DMS79 treated with DMSO at 0.1 percent for 48 hours (cell line): ENCODE measurements at regions not wholly inside any gene's neighbourhood (a gene's known extent, or its start where the extent isn't known, plus 50 kb on each side); places are given as distances from the start of the nearest gene placed in this dataset.
A peak's percentile ranks its signal among the peaks of the same experiment; 100 is the strongest.

Experiments used
- DNase-seq: peaks from one replicate; lab custom pipeline; 2025; lab: John Stamatoyannopoulos, UW

- no peak for DNase-seq
Measured at GRCh38 chr20:37598100-37598543, 70.4 kb upstream of the BLCAP start.

GRCh38 chr20:37596890-37597536 lies 69.3 kb upstream of the BLCAP start:
- DNase-seq, result no peak

GRCh38 chr20:37596168-37596567 lies 68.5 kb upstream of the BLCAP start:
- DNase-seq, result no peak

GRCh38 chr20:37593710-37594109 lies 66.0 kb upstream of the BLCAP start:
- DNase-seq, result no peak

- no peak for DNase-seq
Measured at GRCh38 chr20:37590938-37591490, 63.3 kb upstream of the BLCAP start.

- DNase-seq, result no peak
Measured at GRCh38 chr20:37586078-37586477, 58.4 kb upstream of the BLCAP start.

- no peak for DNase-seq
Measured at GRCh38 chr20:37584238-37584807, 56.6 kb upstream of the BLCAP start.

- DNase-seq, result no peak
Measured at GRCh38 chr20:37581246-37581645, 53.6 kb upstream of the BLCAP start.

GRCh38 chr20:37580069-37580468 lies 52.4 kb upstream of the BLCAP start:
- DNase-seq, result no peak

- DNase-seq, result peak; percentile 79
Measured at GRCh38 chr20:37579106-37579505, 51.4 kb upstream of the BLCAP start.

GRCh38 chr20:37577981-37578380 lies 50.3 kb upstream of the BLCAP start:
- no peak for DNase-seq
